Prostate gland (tissue), 2 donors: ENCODE measurements at regions not wholly inside any gene's neighbourhood (a gene's known extent, or its start where the extent isn't known, plus 50 kb on each side); places are given as distances from the start of the nearest gene placed in this dataset.

ENCODE experiments used
- DNase-seq: peaks from one replicate; pipeline ENCODE4 v3.0.0-alpha.2; 2019; ENCODE audit warnings: low spot score
- H3K27ac ChIP-seq, 2 donors: fragments of 200-600 bp; sonication (generic); 2 replicates each; pipeline ENCODE4 v1.5.1; 2017 to 2019
- H3K27me3 ChIP-seq: fragments of 200-600 bp; sonication (generic); replicated peaks from 2 replicates; pipeline ENCODE4 v1.5.1; 2019; ENCODE audit not compliant: insufficient read depth
- H3K36me3 ChIP-seq, 2 donors: fragments of 200-600 bp; sonication (generic); 1 replicate in 1 of 2; 2 replicates in 1 of 2; pipeline versions ENCODE4 v1.5.1 to v1.8.1; 2017 to 2019
- H3K4me1 ChIP-seq: fragments of 200-600 bp; sonication (generic); replicated peaks from 2 replicates; pipeline ENCODE4 v1.5.1; 2019
- H3K4me3 ChIP-seq, 2 donors: fragments of 200-600 bp; sonication (generic); 2 replicates each; pipeline ENCODE4 v1.5.1; 2017 to 2019
- H3K9me3 ChIP-seq: fragments of 200-600 bp; sonication (generic); 2 replicates; pipeline ENCODE4 v1.5.1; 2017
- POLR2A ChIP-seq: fragments of 450-650 bp; IDR thresholded peaks from one replicate; pipeline ENCODE4 v1.6.1; 2016; ENCODE audit warnings: antibody characterized with exemption, mild to moderate bottlenecking
- POLR2AphosphoS5 ChIP-seq: sonication (generic); formaldehyde crosslinking; IDR thresholded peaks from one replicate; pipeline ENCODE4 v1.6.1; 2017; ENCODE audit warnings: antibody characterized with exemption
- WGBS: methylation state at CpG from one replicate; pipeline ENCODE4 v1.1.5; 2018; 5-methylcytosine and 5-hydroxymethylcytosine counted together
- intact Hi-C: fragments of 100-400 bp; cut with DNase I; formaldehyde crosslinking; loops from one replicate; pipeline ENCODE4 v1.14.2; 2022
- TF ChIP-seq, protein P1 (sequence below), 4 experiments: fragments of 200-600 bp in 2 of 4; fragments of 450-650 bp in 2 of 4; sonication (generic) in 2 of 4; IDR thresholded peaks; 1 replicate in 3 of 4; 2 replicates in 1 of 4; pipeline ENCODE4 v1.5.1; 2016 to 2019; ENCODE audit warnings: antibody characterized with exemption in 4 of 4, mild to moderate bottlenecking in 2 of 4, moderate library complexity in 2 of 4

GRCh38 chr17:14815079-14815478, 450.0 kb downstream of the PMP22 start:
- Histone ChIP-seq H3K27ac (no peak overlapping the region), H3K4me1 (no peaks in the 10 kb centered on the region), H3K36me3 (no peaks in the 10 kb centered on the region), H3K4me3 (no peak overlapping the region), H3K9me3 (no peaks in the 10 kb centered on the region), H3K27me3 (no peaks in the 10 kb centered on the region)
- no peak for DNase-seq
- intact Hi-C loops = no loop called here
- 77% methylated on average over 6 of the region's 6 CpGs for WGBS
- TF ChIP-seq, protein P1, sequence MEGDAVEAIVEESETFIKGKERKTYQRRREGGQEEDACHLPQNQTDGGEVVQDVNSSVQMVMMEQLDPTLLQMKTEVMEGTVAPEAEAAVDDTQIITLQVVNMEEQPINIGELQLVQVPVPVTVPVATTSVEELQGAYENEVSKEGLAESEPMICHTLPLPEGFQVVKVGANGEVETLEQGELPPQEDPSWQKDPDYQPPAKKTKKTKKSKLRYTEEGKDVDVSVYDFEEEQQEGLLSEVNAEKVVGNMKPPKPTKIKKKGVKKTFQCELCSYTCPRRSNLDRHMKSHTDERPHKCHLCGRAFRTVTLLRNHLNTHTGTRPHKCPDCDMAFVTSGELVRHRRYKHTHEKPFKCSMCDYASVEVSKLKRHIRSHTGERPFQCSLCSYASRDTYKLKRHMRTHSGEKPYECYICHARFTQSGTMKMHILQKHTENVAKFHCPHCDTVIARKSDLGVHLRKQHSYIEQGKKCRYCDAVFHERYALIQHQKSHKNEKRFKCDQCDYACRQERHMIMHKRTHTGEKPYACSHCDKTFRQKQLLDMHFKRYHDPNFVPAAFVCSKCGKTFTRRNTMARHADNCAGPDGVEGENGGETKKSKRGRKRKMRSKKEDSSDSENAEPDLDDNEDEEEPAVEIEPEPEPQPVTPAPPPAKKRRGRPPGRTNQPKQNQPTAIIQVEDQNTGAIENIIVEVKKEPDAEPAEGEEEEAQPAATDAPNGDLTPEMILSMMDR (IDR thresholded peaks at IDR 0.05) = no peak
- no peak for TF ChIP-seq POLR2AphosphoS5
- TF ChIP-seq POLR2A = no peak

GRCh38 chr17:14813649-14814370, 451.3 kb downstream of the PMP22 start:
- no peaks in the 10 kb centered on the region for H3K27me3 ChIP-seq
- DNase-seq = no peak
- no peaks in the 10 kb centered on the region for H3K4me1 ChIP-seq
- no peaks in the 10 kb centered on the region for H3K9me3 ChIP-seq
- H3K27ac ChIP-seq = no peak overlapping the region
- intact Hi-C loops = no loop called here
- no peak for TF ChIP-seq POLR2AphosphoS5
- TF ChIP-seq, protein P1 (IDR thresholded peaks at IDR 0.05) = peak in 1 of 4 experiments; percentile 16
- 64% methylated on average over 18 of the region's 18 CpGs for WGBS
- H3K4me3 ChIP-seq = no peak overlapping the region
- H3K36me3 ChIP-seq = no peaks in the 10 kb centered on the region

- no peak overlapping the region for H3K27ac ChIP-seq
- no peaks in the 10 kb centered on the region for H3K27me3 ChIP-seq
- DNase-seq = no peak
- no peaks in the 10 kb centered on the region for H3K36me3 ChIP-seq
- intact Hi-C loops = no loop called here
- no peaks in the 10 kb centered on the region for H3K4me1 ChIP-seq
- no peaks in the 10 kb centered on the region for H3K9me3 ChIP-seq
- no peak overlapping the region for H3K4me3 ChIP-seq
- TF ChIP-seq, protein P1 (IDR thresholded peaks at IDR 0.05) = no peak
- TF ChIP-seq POLR2AphosphoS5 (no peak), POLR2A (no peak)
Measured at GRCh38 chr17:14808425-14808824, 456.7 kb downstream of the PMP22 start.

GRCh38 chr17:14805348-14805747, 459.8 kb downstream of the PMP22 start:
- no peak for DNase-seq
- Histone ChIP-seq H3K27me3 (no peaks in the 10 kb centered on the region), H3K4me1 (no peaks in the 10 kb centered on the region), H3K9me3 (no peaks in the 10 kb centered on the region), H3K27ac (no peak overlapping the region), H3K4me3 (no peak overlapping the region), H3K36me3 (no peaks in the 10 kb centered on the region)
- TF ChIP-seq, protein P1 (IDR thresholded peaks at IDR 0.05) = no peak
- no peak for TF ChIP-seq POLR2A
- TF ChIP-seq POLR2AphosphoS5 = no peak
- intact Hi-C loops = no loop called here

DNA sequence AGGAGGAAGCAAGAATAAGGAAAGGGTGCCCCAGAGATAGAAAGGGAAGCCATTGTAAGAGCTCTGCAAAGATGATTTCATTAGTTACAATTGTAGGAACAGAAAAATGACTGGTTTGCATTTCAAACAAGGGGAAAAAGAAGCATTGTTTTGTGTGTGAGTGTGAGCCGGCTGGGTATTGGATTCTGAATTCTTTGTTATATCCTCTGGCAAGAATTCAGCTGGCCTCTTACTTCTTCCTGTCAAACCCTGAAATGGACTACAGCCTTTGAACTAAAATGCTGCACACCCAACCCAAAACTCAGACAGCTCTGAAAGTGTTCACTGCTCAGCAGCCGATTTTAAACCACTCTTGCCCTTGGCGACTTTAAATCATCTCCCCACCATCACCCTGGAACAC, 461.3 kb downstream of the PMP22 start:
- WGBS = 12% methylated on average over 3 of the region's 3 CpGs
- Histone ChIP-seq H3K4me3 (no peak overlapping the region), H3K27me3 (no peaks in the 10 kb centered on the region), H3K4me1 (no peaks in the 10 kb centered on the region), H3K9me3 (no peaks in the 10 kb centered on the region), H3K27ac (no peak overlapping the region), H3K36me3 (no peaks in the 10 kb centered on the region)
- TF ChIP-seq POLR2A = no peak
- DNase-seq = no peak
- intact Hi-C loops = no loop called here
